PC-9 (cell line): ENCODE measurements at regions not wholly inside any gene's neighbourhood (a gene's known extent, or its start where the extent isn't known, plus 50 kb on each side); places are given as distances from the start of the nearest gene placed in this dataset.

Source experiments
- BruUV-seq: library from RNA; stranded (reverse); fragments of 400-500 nt; replicated peaks from 2 replicates; lab custom pipeline; 2021; lab: Mats Ljungman, UMichigan
- CTCF ChIA-PET: fragments of 300-600 bp; sonication (Branson Sonifier 250); formaldehyde crosslinking; loops from one replicate; lab custom pipeline; 2022; ENCODE audit warnings: antibody characterized with exemption; lab: Charles Lee
- POLR2A ChIA-PET: fragments of 300-600 bp; sonication (Branson Sonifier 250); formaldehyde crosslinking; loops from one replicate; lab custom pipeline; 2022; ENCODE audit warnings: antibody characterized with exemption; ENCODE audit not compliant: unreplicated experiment; lab: Charles Lee
- DNase-seq, 2 experiments: peaks; one replicate each; pipeline versions ENCODE4 v3.0.0 to v3.0.0-alpha.2; 2015 to 2022; ENCODE audit warnings: mixed read lengths in 1 of 2
- H2AFZ ChIP-seq: fragments of 200-600 bp; sonication (generic); 2 replicates; pipeline ENCODE4 v1.8.1; 2017; ENCODE audit warnings: antibody characterized with exemption
- H3F3A ChIP-seq: fragments of 200-600 bp; sonication (generic); 2 replicates; pipeline ENCODE4 v1.8.1; 2017; ENCODE audit warnings: antibody characterized with exemption, mild to moderate bottlenecking, low read depth; ENCODE audit not compliant: insufficient read depth
- H3K27ac ChIP-seq: fragments of 200-600 bp; sonication (generic); 2 replicates; pipeline ENCODE4 v1.6.1; 2016; ENCODE audit warnings: mixed run types
- H3K27me3 ChIP-seq: fragments of 200-600 bp; sonication (generic); 2 replicates; pipeline ENCODE4 v1.6.1; 2016; ENCODE audit warnings: low read depth, mixed run types; ENCODE audit not compliant: insufficient read depth
- H3K36me3 ChIP-seq: fragments of 200-600 bp; sonication (generic); 2 replicates; pipeline ENCODE4 v1.6.1; 2016; ENCODE audit warnings: low read depth, mixed run types
- H3K4me1 ChIP-seq: fragments of 200-600 bp; sonication (generic); replicated peaks from 2 replicates; pipeline ENCODE4 v1.6.1; 2016; ENCODE audit warnings: mixed run types; ENCODE audit not compliant: insufficient read depth
- H3K4me2 ChIP-seq: fragments of 200-600 bp; sonication (generic); 2 replicates; pipeline ENCODE4 v1.6.1; 2017; ENCODE audit warnings: mixed run types
- H3K4me3 ChIP-seq: fragments of 200-600 bp; sonication (generic); 2 replicates; pipeline ENCODE4 v1.6.1; 2016; ENCODE audit warnings: mixed run types
- H3K79me2 ChIP-seq: fragments of 200-600 bp; sonication (generic); 2 replicates; pipeline ENCODE4 v1.6.1; 2017; ENCODE audit warnings: low read depth, mixed run types
- H3K9me2 ChIP-seq: fragments of 200-600 bp; sonication (generic); 2 replicates; pipeline ENCODE4 v1.8.1; 2017; ENCODE audit warnings: mild to moderate bottlenecking; ENCODE audit not compliant: insufficient read depth
- H3K9me3 ChIP-seq: fragments of 200-600 bp; sonication (generic); 2 replicates; pipeline ENCODE4 v1.8.1; 2016; ENCODE audit warnings: low read depth; ENCODE audit not compliant: insufficient read depth
- H4K20me1 ChIP-seq: fragments of 200-600 bp; sonication (generic); 2 replicates; pipeline ENCODE4 v1.8.1; 2017; ENCODE audit not compliant: insufficient read depth
- CTCF ChIP-seq: fragments of 200-600 bp; sonication (generic); conservative IDR thresholded peaks from 2 replicates; pipeline ENCODE4 v1.6.1; 2017; ENCODE audit warnings: mixed run types, antibody characterized with exemption, mild to moderate bottlenecking, moderate library complexity
- EZH2 ChIP-seq: fragments of 200-600 bp; sonication (generic); IDR thresholded peaks from 2 replicates; pipeline ENCODE4 v1.8.0; 2017; ENCODE audit warnings: antibody characterized with exemption, low read depth
- intact Hi-C: fragments of 100-400 bp; cut with micrococcal nuclease; formaldehyde crosslinking; loops from one replicate; pipeline ENCODE4 v1.10.0; 2022; ENCODE audit not compliant: unreplicated experiment

GRCh38 chr10:123378302-123378701 lies 224.1 kb downstream of the BUB3 start:
- Histone ChIP-seq H2AFZ (no peak overlapping the region), H3F3A (no peaks in the 10 kb centered on the region), H3K9me3 (no peaks in the 10 kb centered on the region), H3K27me3 (no peaks in the 10 kb centered on the region), H3K9me2 (no peaks in the 10 kb centered on the region), H3K4me1 (peaks cover 12% of the 10 kb centered on the region; the same call in 1 of the 2 replicates), H3K4me3 (no peak overlapping the region), H3K36me3 (no peaks in the 10 kb centered on the region), H3K79me2 (no peaks in the 10 kb centered on the region), H4K20me1 (no peaks in the 10 kb centered on the region), H3K4me2 (peak overlapping the region; percentile 19), H3K27ac (no peak overlapping the region)
- intact Hi-C loops = no loop called here
- CTCF ChIA-PET = no interaction called here
- DNase-seq = no peak
- BruUV-seq = no TSS peak
- no peak for TF ChIP-seq CTCF
- TF ChIP-seq EZH2 = no peak
- POLR2A ChIA-PET = no interaction called here

- Histone ChIP-seq H3K27ac (no peak overlapping the region), H3K4me1 (peaks cover 12% of the 10 kb centered on the region; the same call in 1 of the 2 replicates), H3K9me2 (no peaks in the 10 kb centered on the region), H3K9me3 (no peaks in the 10 kb centered on the region), H2AFZ (no peak overlapping the region), H3K4me2 (no peak overlapping the region), H3F3A (no peaks in the 10 kb centered on the region), H3K27me3 (no peaks in the 10 kb centered on the region), H3K79me2 (no peaks in the 10 kb centered on the region), H3K4me3 (no peak overlapping the region), H4K20me1 (no peaks in the 10 kb centered on the region), H3K36me3 (no peaks in the 10 kb centered on the region)
- CTCF ChIA-PET = no interaction called here
- intact Hi-C loops = no loop called here
- TF ChIP-seq CTCF (no peak), EZH2 (no peak)
- POLR2A ChIA-PET = no interaction called here
- no TSS peak for BruUV-seq
- no peak for DNase-seq
Measured at GRCh38 chr10:123379156-123379555, 225.0 kb downstream of the BUB3 start.

GRCh38 chr10:123380491-123381085 lies 226.4 kb downstream of the BUB3 start:
- Histone ChIP-seq H3K4me2 (no peak overlapping the region), H3K79me2 (no peaks in the 10 kb centered on the region), H3K27me3 (no peaks in the 10 kb centered on the region), H3F3A (no peaks in the 10 kb centered on the region), H3K9me2 (no peaks in the 10 kb centered on the region), H3K9me3 (no peaks in the 10 kb centered on the region), H3K4me1 (peaks cover 12% of the 10 kb centered on the region; the same call in 1 of the 2 replicates), H3K27ac (no peak overlapping the region), H3K36me3 (no peaks in the 10 kb centered on the region), H2AFZ (no peak overlapping the region), H3K4me3 (no peak overlapping the region), H4K20me1 (no peaks in the 10 kb centered on the region)
- TF ChIP-seq CTCF (peak; percentile 46; the same call in 1 of the 2 replicates), EZH2 (no peak)
- intact Hi-C loops = loop anchor here (2.0 to 5.0 kb wide), 2 partner anchors 248 to 338 kb away; no protein-coding TSS in a partner anchor
- CTCF ChIA-PET = no interaction called here
- POLR2A ChIA-PET = no interaction called here
- no TSS peak for BruUV-seq
- no peak for DNase-seq
